OCI-LY7 (cell line): ENCODE measurements at regions not wholly inside any gene's neighbourhood (a gene's known extent, or its start where the extent isn't known, plus 50 kb on each side); places are given as distances from the start of the nearest gene placed in this dataset.

Source experiments
- EZH2phosphoT487 ChIP-seq: fragments of 200-600 bp; sonication (generic); IDR thresholded peaks from 2 replicates; pipeline ENCODE4 v1.6.1; 2018; ENCODE audit warnings: low read depth, borderline replicate concordance, mild to moderate bottlenecking, mixed run types, antibody characterized with exemption, low read length, moderate library complexity, mixed read lengths
- TF ChIP-seq, protein P1 (sequence below): fragments of 200-600 bp; sonication (generic); conservative IDR thresholded peaks from 2 replicates; pipeline ENCODE4 v1.5.1; 2014; ENCODE audit warnings: mild to moderate bottlenecking, antibody characterized with exemption, low read length, moderate library complexity, mixed read lengths

DNA sequence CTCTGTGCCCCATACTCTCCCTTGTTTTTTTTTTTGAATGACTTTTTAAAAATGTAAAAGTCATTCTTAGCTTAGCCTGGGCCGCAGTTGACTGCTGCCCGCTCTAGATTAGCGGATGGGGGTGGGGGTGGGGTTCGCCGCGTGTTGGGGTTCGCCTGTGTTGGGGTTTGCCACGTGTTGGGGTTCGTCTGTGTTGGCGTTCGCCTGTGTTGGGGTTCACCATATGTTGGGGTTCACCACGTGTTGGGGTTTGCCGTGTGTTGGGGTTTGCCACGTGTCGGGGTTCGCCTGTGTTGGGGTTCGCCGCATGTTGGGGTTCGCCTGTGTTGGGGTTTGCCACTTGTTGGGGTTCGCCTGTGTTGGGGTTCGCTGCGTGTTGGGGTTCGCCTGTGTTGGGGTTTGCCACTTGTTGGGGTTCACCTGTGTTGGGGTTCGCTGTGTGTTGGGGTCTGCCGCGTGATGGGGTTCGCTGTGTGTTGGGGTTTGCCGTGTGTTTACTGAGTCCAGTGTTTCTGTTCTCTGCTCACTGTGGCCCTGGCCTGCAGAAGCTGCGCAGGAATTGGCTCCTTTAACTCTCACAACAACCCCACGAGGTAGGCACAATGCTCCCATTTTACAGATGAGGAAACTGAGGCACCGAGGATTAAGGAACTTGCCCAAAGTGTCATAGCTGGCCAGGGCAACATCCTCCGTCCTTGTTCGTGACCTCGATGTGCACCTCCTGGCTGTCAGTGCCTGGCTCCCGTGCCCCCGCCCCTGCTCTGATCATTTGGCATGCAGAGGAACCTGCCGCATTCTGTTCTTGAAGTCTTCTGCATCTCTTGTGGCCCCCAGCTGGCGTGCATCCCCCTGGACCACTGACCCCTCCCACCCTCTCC is 96.6 kb upstream of the CIBAR2 start:
- TF ChIP-seq, protein P1, sequence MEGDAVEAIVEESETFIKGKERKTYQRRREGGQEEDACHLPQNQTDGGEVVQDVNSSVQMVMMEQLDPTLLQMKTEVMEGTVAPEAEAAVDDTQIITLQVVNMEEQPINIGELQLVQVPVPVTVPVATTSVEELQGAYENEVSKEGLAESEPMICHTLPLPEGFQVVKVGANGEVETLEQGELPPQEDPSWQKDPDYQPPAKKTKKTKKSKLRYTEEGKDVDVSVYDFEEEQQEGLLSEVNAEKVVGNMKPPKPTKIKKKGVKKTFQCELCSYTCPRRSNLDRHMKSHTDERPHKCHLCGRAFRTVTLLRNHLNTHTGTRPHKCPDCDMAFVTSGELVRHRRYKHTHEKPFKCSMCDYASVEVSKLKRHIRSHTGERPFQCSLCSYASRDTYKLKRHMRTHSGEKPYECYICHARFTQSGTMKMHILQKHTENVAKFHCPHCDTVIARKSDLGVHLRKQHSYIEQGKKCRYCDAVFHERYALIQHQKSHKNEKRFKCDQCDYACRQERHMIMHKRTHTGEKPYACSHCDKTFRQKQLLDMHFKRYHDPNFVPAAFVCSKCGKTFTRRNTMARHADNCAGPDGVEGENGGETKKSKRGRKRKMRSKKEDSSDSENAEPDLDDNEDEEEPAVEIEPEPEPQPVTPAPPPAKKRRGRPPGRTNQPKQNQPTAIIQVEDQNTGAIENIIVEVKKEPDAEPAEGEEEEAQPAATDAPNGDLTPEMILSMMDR, result no peak
- TF ChIP-seq EZH2phosphoT487, result no peak
